ENCODE measurements at regions not wholly inside any gene's neighbourhood (a gene's known extent, or its start where the extent isn't known, plus 50 kb on each side); places are given as distances from the start of the nearest gene placed in this dataset.
"Not testable (repeated sequence)": the region's sequence is repeated elsewhere in the genome, so short reads cannot be mapped to it uniquely, and the experiment has no call there.

GRCh38 chr7:116364469-116364868 is 135.1 kb upstream of the CAV2 start:
- WGBS, 3 donors, result 80 to 90% (median 89%) methylated on average over 2 of the region's 2 CpGs

GRCh38 chr7:116365797-116366196 is 133.7 kb upstream of the CAV2 start:
- WGBS, 3 donors, result 78 to 91% (median 87%) methylated on average over 5 of the region's 5 CpGs
- no peak overlapping the region for H3K27ac ChIP-seq (ENCODE audit: low read depth, low read length)

More at GRCh38 chr7:116364469-116364868, 135.1 kb upstream of the CAV2 start:
- no peak overlapping the region for H3K27ac ChIP-seq (ENCODE audit: low read depth, low read length)

DNA sequence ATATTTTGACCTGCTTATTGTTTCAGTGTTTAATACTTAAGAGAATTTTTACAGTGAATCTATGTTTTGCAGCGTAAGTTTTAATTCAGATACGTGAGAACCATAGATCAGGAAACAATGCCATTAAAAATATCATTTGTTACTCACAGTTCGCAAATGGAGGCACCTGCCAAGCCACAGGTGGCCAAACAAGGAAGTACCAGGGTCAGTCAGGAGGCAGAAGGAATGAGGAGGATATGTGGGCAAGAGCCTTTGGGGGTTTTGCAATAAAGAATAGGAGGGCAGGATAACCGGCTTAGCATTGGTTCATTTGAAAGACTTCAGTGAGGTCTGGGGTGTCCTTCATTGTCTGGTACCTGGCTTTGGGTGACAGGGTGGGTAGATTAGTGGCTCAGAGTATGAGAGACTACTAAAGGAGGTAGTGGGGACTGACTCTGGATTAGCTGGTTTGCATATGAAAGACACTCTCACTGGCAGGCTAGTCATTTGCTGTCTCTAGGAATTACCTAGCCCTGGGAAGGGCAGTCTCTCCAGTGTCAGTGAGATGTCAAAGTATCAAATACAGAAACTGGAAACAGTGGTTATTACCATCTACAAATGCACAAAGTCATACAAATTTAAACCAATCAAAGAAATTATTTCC is 132.2 kb upstream of the CAV2 start:
- 88 to 90% (median 89%) methylated on average over 4 of the region's 4 CpGs for WGBS, 3 donors
- no peak overlapping the region for H3K27ac ChIP-seq (ENCODE audit: low read depth, low read length)

- WGBS, 3 donors, result 67 to 74% (median 74%) methylated on average over 2 of the region's 2 CpGs
Observed at GRCh38 chr7:116368965-116369364, 130.6 kb upstream of the CAV2 start.

GRCh38 chr7:116371536-116371935 is 128.0 kb upstream of the CAV2 start:
- not testable (repeated sequence) for H3K27ac ChIP-seq (ENCODE audit: low read depth, low read length)
- 94 to 95% (median 95%) methylated on average over 7 of the region's 7 CpGs for WGBS, 3 donors

More at GRCh38 chr7:116368965-116369364, 130.6 kb upstream of the CAV2 start:
- H3K27ac ChIP-seq (ENCODE audit: low read depth, low read length), result no peak overlapping the region

GRCh38 chr7:116373229-116373628 is 126.3 kb upstream of the CAV2 start:
- not testable (repeated sequence) for H3K27ac ChIP-seq (ENCODE audit: low read depth, low read length)
- WGBS, 3 donors, result 91% methylated on average over 1 of the region's 3 CpGs; no CpG with 5 or more reads in 2 of the 3 donors

DNA sequence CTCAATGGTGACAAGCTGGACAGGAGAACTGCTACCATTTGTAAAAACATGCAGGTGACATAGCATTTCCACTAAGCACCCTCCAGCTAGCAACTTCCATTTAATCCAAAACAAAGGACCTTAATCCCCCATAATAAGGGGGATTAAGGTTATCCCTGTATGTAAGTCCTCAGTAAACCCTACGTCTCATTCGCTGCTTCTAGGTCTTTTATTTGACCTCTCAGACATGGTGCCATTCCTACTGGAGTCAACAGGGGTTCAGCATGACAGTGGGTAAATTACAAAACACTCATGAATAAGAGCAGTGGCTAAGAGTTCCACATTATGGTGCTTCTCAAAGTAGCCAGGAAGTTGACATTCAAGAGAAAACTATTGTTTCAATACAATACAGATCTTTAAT is 121.8 kb upstream of the CAV2 start:
- H3K27ac ChIP-seq (ENCODE audit: low read depth, low read length), result no peak overlapping the region
- WGBS, 3 donors, result 96 to 97% (median 96%) methylated on average over 2 of the region's 2 CpGs

- H3K27ac ChIP-seq (ENCODE audit: low read depth, low read length), result no peak overlapping the region
- WGBS, 3 donors, result 18 to 43% (median 30%) methylated on average over 1 of the region's 1 CpG
Observed at GRCh38 chr7:116380025-116380424, 119.5 kb upstream of the CAV2 start.

GRCh38 chr7:116382375-116382774 is 117.2 kb upstream of the CAV2 start:
- WGBS, 3 donors, result 88 to 100% (median 92%) methylated on average over 1 of the region's 1 CpG

DNA sequence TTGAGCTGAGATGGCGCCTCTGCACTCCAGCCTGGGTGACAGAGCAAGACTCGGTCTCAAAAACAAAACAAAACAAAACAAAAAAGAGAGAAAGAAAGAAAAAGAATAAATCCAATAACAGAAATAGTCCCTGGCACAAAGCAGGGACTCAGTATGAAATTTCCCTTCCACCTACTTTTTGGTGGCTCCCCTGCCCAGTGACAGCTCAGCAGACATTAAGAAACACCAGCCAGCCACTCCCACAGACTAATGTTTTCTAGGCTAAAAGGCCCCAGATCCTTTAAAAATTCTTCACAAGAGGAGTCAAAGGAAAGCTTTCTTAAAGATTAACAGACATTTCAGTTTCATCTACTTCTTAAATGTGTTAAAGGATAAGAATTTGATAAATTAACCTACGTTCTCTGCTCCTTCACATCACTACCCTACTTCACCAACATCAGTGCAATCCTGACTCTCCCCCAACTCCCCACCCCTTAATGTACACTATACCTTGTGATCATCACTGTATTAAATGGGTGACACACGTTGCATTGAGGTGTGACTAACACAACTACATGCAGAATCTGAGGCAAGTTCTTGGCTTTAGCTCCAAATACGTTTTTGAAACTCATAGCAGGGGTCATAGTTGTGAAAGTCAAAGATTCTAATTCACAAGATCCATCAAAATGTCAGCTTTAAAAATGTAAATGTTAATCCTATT is 114.5 kb upstream of the CAV2 start:
- 70 to 76% (median 72%) methylated on average over 5 of the region's 5 CpGs for whole genome bisulfite sequencing, 3 donors
- H3K27ac ChIP-seq (ENCODE audit: low read depth, low read length), result no peak overlapping the region

More at GRCh38 chr7:116382375-116382774, 117.2 kb upstream of the CAV2 start:
- H3K27ac ChIP-seq (ENCODE audit: low read depth, low read length), result no peak overlapping the region

DNA sequence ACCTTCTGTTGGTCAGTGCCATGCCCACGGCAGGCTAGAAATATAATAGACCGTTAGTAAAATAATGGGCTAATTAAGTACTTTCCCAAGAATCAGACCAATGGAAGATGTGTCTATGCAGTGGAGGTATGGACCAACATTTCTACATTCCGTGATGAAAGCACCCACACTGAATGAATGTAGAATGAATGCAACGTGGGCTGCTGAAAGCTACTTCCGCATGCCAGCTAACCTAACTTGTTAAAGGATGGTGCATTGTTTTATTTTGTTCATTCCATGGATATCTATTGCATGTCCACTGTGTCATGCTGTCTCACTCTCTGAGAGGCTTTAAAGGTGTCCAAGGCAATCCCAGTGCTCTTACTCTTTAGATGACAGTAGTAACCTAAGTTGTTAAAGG is 112.9 kb upstream of the CAV2 start:
- WGBS, 3 donors, result 90 to 96% (median 96%) methylated on average over 5 of the region's 5 CpGs
- H3K27ac ChIP-seq (ENCODE audit: low read depth, low read length), result no peak overlapping the region

GRCh38 chr7:116390363-116390762 is 109.2 kb upstream of the CAV2 start:
- 93 to 96% (median 96%) methylated on average over 3 of the region's 3 CpGs for WGBS, 3 donors
- no peak overlapping the region for H3K27ac ChIP-seq (ENCODE audit: low read depth, low read length)

DNA sequence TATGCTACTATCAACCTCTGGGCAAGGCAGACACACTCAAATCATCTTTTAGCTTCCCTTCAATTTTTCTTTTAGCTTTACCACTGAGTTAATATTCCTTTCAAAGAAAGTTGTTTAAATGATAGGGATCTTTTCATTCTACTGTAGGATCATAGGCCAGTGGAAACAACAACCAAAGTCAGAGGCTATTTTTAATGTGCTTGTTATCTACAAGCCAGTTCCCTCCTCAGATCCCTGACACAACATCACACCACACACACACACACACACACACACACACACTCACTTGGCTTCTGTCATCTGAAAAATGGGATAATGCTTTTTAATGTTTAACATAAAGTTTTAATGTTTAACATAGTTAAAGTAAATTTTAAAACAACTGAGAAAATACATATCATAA is 106.7 kb upstream of the CAV2 start:
- no peak overlapping the region for H3K27ac ChIP-seq (ENCODE audit: low read depth, low read length)

DNA sequence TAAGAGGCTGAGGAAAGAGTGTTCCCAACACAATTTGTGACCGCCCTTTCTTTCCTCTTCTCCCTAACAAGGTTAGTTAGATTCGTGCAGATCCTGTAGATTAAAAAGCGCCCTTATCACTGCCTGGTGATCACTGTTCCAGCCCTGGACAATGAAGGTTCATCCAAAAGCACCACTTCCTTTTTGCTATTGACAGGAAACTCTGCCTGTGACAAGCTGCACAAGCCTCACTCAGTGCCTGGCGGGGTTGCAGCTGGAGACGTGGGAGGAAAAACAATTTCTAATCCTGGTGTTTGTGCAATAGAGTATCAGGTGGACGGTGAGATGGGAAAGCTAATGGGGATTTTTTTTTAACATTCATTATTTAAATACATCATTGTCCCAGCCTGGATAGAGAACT is 105.9 kb upstream of the CAV2 start:
- no peak overlapping the region for H3K27ac ChIP-seq (ENCODE audit: low read depth, low read length)
- 26 to 63% (median 36%) methylated on average over 6 of the region's 6 CpGs for WGBS, 3 donors

DNA sequence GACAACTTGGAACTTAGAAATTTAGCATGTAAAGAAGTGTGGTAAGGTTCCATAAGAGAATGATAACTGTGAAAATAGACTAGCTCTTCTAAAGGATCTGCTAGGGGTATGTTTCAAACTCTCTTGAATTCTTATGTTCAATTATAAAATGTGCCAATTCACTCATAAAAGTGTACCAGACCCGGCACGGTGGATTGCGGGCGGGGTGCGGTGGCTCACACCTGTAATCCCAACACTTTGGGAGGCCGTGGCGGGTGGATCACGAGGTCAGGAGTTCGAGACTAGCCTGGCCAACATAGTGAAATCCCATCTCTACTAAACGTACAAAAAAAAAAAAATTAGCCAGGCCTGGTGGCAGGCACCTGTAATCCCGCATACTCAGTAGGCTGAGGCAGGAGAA is 105.4 kb upstream of the CAV2 start:
- H3K27ac ChIP-seq (ENCODE audit: low read depth, low read length), result no peak overlapping the region

DNA sequence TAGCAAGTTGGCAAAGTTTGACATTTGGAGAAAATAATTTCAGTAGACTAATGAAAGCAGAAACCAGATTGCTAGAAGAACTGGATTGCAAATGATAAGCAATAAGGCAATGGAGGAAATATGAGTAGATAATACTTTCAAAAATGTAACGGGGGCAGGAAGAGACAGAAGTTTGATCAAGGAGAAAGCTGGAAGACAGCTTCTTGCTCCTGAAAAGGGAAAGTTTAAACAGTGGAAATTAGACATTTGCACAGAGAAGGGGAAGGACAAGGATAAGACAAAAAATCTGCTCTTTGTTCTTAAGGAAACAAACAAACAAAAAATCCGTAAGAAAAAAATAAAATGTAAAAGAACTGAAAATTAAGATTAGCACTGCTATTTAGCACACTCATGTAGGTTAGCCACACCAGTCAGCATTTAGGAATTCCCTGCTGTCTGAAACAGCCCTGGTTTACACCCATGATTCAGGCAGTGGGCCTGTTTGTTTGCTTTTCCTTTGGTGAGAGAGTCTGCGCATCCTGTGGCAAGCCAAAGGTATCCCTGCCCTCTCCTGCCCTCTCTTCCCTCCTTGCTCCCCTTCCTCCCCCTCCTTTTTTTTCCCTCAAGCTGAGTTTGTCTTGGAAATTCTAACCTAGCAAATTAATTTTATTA is 104.3 kb upstream of the CAV2 start:
- 52 to 74% (median 59%) methylated on average over 3 of the region's 3 CpGs for WGBS, 3 donors

More for the DNA sequence above, 105.4 kb upstream of the CAV2 start:
- WGBS, 3 donors, result 86 to 92% (median 89%) methylated on average over 11 of the region's 11 CpGs

GRCh38 chr7:116398672-116399071 is 100.9 kb upstream of the CAV2 start:
- no peak overlapping the region for H3K27ac ChIP-seq (ENCODE audit: low read depth, low read length)
- whole genome bisulfite sequencing, 3 donors, result 89 to 98% (median 94%) methylated on average over 2 of the region's 2 CpGs

More for the DNA sequence above, 104.3 kb upstream of the CAV2 start:
- no peak overlapping the region for H3K27ac ChIP-seq (ENCODE audit: low read depth, low read length)

- no peak overlapping the region for H3K27ac ChIP-seq (ENCODE audit: low read depth, low read length)
Observed at GRCh38 chr7:116399819-116400218, 99.7 kb upstream of the CAV2 start.

DNA sequence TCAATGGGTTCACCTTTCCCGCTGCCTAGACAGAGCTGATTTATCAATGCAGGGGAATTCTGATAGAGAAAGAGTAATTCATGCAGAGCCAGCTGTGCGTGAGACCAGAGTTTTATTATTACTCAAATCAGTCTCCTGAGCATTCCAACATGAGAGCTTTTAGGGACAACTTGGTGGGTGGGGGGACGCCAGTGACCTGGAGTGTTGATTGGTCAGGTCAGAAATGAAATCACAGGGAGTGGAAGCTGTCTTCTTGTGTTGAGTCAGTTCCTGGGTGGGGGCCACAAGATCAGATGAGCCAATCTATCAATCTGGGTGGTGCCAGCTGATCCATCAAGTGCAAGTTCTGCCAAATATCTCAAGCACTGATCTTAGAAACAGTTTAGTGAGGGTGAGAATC is 99.0 kb upstream of the CAV2 start:
- H3K27ac ChIP-seq (ENCODE audit: low read depth, low read length), result no peak overlapping the region
- WGBS, 3 donors, result 83 to 88% (median 86%) methylated on average over 3 of the region's 3 CpGs

DNA sequence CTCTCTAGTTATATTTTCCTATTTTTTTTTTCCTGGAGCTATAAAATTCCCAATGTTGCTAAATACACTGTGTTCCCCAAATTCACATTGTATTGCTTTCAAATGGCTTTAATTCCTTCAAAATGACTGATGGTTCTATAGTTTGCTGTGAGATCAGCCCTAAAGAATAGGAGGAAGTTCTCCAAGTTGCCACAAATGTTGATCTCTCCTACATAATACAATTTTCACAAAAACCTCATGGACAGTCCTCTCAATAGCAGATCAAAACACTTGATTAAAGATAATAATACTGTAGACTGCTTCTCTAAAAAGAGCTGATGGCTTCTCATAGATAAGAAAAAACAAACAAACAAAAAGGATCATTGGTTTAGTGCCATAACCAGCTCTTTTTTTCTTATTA is 97.8 kb upstream of the CAV2 start:
- no peak overlapping the region for H3K27ac ChIP-seq (ENCODE audit: low read depth, low read length)
